ENCODE measurements at regions not wholly inside any gene's neighbourhood (a gene's known extent, or its start where the extent isn't known, plus 50 kb on each side); places are given as distances from the start of the nearest gene placed in this dataset.

- no peak for DNase-seq
Measured at GRCh38 chr4:159041054-159042034, 61.5 kb upstream of the RAPGEF2 start.

DNA sequence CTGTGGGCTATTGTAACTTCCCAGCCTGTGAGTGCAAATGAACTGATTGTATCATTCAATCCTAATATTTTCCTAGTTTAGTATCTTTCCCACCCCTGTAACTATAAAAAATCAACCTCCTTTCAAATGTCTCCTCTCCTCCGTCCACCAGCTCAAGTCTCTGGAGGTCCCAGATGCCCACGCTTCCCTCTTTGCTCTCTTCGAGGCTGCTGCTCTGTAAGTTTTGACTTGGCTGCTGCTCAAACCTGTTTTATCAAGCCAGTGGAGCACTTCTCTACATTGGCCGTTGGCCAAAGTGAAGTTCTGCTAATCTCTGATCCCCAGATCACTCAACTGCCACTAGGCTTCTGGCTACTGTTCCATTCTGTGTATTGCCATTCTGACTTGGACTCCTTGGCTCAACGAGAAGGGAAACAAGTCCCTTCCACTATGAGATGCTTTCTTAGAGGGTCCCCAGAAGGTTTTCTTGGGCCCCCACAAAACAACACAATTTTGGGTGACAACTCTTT is 60.7 kb upstream of the RAPGEF2 start:
- no peak for DNase-seq

DNA sequence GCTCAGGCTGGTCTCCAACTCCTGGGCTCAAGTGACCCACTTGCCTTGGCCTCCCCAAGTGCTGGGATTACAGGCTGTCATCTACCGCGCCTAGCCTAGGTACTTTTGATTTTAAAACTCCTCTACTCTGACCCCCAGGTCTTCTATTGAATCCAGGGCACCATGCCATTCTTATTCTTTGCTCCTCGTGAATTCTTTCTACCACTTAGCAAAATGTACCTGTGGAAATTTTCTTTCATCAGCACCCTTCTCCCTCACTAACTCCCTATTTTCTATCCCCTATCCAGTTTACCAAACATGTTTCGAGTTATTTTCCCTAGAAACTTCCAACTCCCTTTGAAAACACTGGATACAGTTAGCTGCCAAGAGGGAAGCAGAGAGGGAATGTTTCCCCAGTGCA is 60.0 kb upstream of the RAPGEF2 start:
- DNase-seq, result no peak

GRCh38 chr4:159043861-159044260 is 59.0 kb upstream of the RAPGEF2 start:
- DNase-seq, result no peak

DNA sequence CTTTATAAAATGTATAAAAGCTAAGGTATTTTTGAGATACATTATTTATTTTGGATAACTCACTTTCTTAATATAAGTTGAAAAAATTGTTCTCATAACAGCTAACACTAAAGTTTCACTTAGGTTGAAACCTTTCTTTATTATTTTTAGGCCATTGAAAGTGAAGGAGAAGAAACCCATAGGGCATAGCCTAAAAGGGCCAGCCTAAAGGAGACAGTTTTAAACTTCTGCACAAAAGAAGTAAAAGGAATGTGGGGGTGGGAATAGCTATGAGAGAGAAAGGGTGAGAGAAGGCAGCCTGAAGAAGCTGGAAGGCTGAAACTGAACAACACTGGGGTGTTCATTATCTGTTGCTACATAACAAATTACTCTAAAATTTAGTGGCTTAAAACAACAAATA is 57.6 kb upstream of the RAPGEF2 start:
- DNase-seq, result no peak

DNA sequence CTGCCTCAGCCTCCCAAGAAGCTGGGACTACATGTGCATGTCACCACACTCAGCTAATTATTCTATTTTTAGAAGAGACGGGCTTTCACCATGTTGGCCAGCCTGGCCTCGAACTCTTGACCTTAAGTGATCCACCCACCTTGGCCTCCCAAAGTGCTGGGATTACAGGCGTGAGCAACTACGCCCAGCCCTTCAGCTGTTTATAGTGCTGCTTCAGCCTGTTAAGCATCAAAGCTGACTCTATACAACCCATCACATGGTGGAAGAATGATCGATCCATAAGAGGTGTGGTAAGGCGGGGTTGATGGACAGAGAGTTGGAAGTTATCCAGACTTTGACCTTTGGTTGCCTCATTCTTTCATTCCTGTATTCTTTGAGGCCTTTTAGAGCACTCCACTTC is 56.2 kb upstream of the RAPGEF2 start:
- no peak for DNase-seq

- no peak for DNase-seq
Measured at GRCh38 chr4:159047478-159048165, 55.3 kb upstream of the RAPGEF2 start.

DNA sequence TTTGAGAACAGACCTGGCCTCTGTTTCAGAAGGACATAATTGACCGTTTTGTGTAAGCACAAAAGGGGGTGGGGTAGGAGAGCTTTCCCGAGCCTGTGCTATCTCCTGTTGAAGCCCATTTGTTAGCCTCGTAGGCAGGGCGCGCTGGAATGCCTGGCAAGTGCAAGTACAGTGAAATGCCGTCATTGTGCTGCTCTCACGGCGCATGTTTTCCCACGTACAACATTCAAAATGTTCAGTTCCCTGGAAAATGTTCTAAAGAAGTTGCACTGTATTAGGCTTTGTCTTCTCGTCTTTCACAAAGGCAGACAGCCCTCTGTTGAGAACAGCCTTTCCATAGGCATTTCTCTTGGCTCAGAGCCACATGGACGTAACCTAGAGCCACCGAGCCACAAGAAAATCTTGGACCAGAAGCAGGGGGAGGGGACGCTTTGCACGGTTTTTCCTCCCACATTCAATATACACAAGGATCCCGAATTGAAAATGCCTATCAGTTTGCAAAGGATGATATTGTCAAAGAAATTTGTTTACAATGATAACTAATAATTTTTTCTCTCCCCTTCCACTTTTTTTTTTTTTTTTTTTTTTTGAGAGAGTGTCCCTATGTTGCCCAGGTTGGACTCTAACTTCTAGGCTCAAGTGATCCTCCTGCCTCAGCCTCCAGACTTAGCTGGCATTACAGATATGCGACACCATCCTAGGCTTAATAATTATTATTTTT is 54.6 kb upstream of the RAPGEF2 start:
- DNase-seq, result no peak

GRCh38 chr4:159049780-159050375 is 53.0 kb upstream of the RAPGEF2 start:
- no peak for DNase-seq

DNA sequence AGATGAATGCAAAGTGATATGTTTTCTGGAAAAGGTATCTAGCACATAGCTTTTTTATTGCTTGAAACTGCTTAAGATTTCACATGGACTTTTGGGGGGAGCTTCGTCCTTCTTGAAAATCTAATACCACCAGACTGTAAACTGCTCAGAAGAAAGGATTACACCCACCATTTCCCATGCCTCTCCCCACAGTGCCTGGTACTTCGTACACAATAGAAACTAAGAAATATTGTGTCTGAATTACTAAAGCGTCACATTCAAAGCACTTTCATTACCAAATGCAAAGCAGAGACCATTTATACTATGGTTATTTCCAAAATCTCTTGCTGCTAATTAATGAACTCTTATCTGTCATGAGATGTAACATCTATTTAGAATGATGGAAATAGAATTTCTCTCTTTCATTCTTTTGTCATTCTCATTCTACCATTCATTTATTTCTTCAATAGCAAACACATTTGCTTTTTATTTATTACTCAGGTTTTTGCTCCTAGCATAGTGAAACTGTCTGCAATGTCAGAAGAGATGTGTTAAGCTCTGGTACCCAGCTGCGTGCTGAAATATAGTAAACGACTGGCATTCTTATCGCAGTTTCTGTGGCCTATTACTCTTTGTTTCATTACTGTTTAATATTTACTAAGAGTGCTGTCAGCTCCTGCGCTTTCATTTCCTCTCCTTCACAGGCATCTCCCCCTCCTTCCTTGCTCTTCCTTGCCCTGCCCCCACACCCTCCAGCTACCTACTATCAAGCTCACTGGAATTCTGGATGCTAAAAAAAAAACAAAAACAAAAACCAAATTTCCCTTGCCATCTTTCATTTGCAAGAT is 51.4 kb upstream of the RAPGEF2 start:
- no peak for DNase-seq

DNA sequence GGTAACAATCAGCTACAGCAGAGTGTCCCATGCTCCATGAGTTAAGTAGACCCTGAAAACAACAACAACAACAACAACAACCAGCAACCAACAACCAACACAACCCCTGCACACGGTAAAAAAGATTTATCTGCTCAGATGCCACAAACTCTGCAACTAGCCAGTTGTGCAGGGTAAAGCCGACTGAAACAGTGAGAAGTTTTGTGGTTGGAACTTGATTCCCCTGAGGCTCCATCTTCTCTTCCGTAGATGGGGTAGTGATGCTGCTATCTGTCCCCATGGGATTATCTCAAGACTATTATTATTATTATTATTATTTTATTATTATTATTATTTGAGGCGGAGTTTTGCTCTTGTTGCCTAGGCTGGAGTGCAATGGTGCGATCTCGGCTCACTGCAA is 50.6 kb upstream of the RAPGEF2 start:
- DNase-seq, result no peak

All from MV-4-11 (cell line).